Peyer's patch (tissue), 4 donors: ENCODE measurements at regions not wholly inside any gene's neighbourhood (a gene's known extent, or its start where the extent isn't known, plus 50 kb on each side); places are given as distances from the start of the nearest gene placed in this dataset.

Experiments used
- POLR2A ChIP-seq, 2 donors: fragments of 450-650 bp; IDR thresholded peaks; one replicate each; pipeline ENCODE4 v1.5.1; 2017; ENCODE audit warnings: antibody characterized with exemption in 2 of 2, mild to moderate bottlenecking in 2 of 2, moderate library complexity in 2 of 2
- TF ChIP-seq, protein P1 (sequence below), 6 experiments: fragments of 450-650 bp in 4 of 6; fragments of 200-600 bp in 2 of 6; sonication (generic) in 1 of 6; IDR thresholded peaks; one replicate each; pipeline ENCODE4 v1.5.1; 2017 to 2019; ENCODE audit warnings: antibody characterized with exemption in 6 of 6, mild to moderate bottlenecking in 3 of 6, moderate library complexity in 1 of 6

DNA sequence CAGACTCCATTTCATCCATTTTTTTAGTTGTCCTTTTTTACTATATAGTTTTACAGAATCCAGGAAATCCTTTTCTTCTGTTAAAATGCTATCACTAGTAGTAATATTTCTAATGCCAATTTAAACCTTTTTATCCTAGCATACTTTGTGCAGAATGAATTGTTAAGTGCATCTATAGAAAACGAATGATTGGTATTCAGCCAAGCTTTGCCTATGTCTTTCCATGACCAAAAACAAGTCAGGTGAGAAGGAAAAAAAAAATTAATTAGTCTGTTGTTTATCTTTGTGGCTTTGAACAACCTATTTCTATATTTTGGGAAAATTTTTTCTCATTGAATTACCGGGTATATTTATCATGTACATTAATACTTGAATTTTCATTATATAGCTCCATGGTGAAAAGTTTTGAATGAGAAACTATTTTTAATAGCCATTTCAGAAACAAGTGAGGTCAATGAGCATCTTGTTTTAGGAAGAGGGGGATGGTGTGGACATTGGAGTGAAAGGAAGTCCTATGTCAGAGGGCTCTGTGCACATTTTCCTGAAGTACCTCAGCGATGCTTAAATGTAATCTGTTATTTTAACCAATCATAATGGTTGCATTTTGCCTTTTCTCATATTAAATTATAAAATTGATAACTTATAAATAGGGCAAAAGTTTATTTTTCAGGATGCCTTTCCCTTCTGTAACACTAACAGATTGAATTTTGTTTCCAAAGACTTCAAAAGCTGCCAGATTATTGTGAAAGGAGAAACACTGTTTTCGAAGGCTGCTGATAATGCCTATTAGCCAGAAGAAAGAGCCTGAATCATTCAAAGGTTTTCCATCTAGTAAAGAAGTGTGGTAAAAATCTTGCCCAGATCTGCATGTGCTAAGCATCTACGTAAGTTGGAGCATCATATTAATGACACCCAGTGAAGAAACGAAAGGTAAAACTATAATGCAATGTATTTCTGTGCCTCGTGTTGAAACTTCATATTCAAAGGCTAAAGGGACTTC is 73.8 kb upstream of the S1PR1 start:
- TF ChIP-seq, protein P1, sequence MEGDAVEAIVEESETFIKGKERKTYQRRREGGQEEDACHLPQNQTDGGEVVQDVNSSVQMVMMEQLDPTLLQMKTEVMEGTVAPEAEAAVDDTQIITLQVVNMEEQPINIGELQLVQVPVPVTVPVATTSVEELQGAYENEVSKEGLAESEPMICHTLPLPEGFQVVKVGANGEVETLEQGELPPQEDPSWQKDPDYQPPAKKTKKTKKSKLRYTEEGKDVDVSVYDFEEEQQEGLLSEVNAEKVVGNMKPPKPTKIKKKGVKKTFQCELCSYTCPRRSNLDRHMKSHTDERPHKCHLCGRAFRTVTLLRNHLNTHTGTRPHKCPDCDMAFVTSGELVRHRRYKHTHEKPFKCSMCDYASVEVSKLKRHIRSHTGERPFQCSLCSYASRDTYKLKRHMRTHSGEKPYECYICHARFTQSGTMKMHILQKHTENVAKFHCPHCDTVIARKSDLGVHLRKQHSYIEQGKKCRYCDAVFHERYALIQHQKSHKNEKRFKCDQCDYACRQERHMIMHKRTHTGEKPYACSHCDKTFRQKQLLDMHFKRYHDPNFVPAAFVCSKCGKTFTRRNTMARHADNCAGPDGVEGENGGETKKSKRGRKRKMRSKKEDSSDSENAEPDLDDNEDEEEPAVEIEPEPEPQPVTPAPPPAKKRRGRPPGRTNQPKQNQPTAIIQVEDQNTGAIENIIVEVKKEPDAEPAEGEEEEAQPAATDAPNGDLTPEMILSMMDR (IDR thresholded peaks at IDR 0.05): no peak
- TF ChIP-seq POLR2A (IDR thresholded peaks at IDR 0.05): no peak
